HT-29 (cell line): ENCODE measurements at regions not wholly inside any gene's neighbourhood (a gene's known extent, or its start where the extent isn't known, plus 50 kb on each side); places are given as distances from the start of the nearest gene placed in this dataset.
"Not testable (repeated sequence)": the region's sequence is repeated elsewhere in the genome, so short reads cannot be mapped to it uniquely, and the experiment has no call there.

Experiments
- DNase-seq: peaks from one replicate; pipeline ENCODE4 v3.0.0-alpha.2; 2015; ENCODE audit warnings: low spot score

DNA sequence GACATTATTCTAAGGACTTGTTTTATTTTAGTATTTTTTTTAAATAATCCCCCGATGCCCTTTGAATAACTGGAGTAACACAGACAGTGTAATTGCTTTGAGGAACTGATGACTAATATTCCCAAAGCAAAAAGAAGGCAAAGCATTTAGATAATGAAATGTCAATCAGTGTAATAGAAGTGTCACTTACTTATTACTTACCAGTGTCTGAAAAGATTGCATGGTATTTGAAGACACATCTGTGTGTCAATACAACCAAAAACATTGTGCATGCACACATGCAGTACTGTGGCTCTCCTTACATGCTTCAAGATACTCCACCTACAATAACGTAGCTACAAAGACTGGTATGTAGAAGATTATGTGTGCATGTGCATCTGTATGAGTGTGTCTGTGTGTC, 264.0 kb upstream of the ANO5 start:
- DNase-seq, result no peak

DNA sequence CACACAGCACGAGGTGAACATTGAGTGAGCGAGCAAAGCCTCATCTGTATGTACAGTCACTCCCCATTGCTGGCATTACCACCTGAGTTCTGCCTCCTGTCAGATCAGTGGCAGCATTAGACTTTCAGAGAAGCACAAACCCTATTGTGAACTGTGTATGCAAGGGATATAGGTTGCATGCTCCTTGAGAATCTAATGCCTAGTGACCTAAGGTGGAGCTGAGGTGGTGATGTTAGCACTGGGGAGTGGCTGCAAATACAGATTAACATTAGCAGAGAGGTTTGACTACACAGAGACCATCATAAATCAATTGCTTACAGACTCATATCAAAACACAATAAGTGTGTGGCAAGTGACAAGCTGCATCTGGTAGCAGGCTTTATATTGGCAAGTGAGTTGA, 262.5 kb upstream of the ANO5 start:
- no peak for DNase-seq

DNA sequence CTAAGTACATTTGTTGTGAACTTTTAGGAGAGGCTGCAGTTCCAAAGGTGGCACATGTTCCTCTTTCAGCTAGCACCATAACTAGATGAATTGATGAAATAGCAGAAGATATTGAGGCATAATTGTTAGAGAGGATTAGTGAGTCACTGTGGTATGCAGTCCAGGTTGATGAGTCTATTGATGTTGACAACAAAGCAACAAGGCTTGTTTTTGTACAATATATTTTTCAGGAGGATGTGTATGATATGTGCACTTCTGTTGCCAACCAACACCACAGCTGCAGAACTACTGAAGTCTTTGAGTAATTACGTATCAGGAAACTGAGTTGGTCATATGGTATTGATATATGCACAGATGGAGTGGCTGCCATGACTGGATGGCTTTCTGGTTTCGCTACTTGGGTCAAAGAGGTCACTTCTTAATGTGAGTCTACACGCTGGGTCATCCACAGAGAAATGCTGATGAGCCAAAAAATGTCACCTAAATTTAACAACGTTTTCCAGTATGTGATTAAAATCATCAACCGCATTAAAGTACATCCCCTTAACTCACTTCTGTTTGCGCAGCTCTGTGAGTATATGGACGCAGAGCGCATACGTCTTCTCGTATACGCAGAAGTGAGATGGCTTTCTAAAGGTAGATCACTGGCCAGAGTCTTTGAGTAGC, 261.3 kb upstream of the ANO5 start:
- DNase-seq, result no peak

DNA sequence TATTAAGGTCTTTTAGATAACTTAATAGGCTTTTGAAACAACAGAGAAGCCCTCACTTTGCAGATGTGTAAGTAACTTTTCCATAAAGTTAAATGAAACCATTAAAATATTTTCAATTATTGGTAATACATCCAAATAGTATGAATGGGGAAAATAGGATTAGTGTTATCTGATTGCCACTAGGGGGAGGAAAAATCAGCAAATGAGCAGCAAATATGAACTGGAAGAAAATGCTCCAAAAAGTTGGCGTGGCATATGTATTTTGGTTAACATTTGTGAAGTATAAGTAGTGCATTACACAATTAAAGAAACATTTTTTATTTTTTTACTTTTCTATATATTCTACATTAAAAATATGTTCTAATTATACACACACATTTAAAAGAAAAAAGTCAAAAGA, 259.8 kb upstream of the ANO5 start:
- DNase-seq, result peak; percentile 16

DNA sequence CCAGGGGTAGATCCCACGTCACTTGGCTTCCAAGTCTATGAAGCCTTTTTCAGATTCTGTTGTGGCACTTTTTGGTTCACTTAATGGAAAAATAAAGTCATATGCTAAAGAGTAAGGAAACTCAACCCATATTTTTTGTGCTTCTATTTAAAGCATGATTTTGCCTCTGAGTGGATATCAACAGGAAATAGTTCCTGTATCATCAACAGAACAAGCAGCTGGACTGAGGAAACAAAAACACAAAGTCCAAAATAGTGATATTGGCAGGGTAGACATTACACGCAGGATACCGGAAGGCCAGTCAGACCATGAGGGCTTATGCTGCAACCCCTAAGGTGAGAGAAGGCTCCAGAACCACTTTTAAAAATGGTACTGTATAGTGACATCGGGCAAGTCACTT, 248.3 kb upstream of the ANO5 start:
- no peak for DNase-seq

DNA sequence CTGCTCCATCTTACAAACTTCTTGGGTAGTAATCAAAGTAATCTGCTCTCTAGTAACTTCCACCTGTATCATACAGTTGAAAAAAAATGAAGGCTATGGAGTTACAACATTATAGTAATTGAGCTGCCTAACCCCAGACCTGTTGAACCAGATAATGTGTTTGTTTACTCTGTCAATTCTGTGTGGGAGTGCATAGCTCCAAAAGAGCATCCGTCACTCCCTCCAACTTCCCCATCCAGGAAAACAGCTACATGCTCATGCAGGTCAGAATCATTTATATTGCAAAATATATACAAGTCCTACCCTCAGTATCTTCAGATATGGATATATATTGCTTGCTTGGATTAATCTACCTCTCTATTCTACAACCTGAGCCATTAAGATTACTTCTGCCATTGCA, 244.0 kb upstream of the ANO5 start:
- DNase-seq, result no peak

DNA sequence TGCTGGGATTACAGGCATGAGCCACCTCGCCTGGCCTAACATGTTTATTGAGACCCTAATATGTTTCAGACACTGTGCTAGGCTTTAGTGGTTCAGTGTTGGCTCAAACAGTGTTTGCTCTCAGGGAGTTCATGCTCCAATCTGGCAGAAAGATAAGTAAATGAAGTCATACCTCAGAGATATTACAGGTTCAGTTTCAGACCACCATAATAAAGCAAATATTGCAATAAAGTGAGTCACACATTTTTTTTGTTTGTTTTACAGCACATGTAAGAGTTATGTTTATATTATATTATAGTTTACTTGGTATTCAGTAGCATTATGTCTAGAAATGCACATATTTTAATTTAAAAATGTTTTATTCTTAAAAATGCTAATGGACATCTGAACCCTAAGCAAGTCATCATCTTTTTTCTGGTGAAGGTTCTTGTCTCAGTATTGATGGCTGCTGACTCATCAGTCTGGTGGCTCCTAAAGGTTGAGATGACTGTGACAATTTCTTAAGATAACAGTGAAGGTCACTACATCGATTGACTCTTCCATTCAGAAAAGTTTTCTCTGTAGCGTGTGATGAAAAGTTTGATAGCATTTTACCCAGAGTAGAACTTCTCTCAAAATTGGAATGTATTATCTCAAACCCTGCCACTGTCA, 243.0 kb upstream of the ANO5 start:
- DNase-seq, result peak; percentile 9

DNA sequence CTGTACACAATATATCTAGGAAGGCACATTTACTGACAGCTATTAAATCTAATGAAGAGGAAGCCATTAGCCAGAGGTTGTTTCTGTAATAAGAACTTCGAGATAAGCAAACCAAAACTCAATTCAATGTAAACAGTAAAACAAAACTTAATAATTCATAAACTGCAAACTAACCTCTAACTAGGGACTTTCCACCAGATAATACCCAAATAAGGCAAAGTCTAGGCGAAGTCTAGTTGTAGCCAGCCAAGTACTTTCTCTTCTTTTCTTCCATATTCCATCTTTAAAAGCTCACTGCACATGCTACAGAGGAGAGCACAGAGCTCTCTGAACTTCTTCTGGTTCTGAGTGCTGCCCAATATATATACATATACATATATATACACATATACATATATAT, 229.9 kb upstream of the ANO5 start:
- DNase-seq, result no peak

DNA sequence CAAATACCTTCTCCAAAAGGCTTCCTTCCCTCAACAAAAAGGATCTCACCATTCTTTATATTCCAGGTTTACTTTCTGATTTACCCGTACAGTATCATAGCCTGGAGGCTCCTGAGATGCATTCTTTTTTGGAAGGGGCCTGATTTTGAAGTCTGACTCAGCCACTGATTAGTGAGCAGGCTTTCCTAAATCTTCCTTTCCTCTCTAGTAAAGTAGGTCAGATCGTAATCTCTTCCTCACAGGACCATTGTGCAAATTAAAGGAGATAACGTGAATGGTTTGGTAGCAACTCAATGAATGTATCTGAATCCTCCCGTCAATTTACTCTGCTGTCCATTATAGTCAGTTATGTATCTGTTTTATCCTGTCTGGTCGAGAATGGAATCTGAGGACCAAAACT, 227.7 kb upstream of the ANO5 start:
- no peak for DNase-seq

DNA sequence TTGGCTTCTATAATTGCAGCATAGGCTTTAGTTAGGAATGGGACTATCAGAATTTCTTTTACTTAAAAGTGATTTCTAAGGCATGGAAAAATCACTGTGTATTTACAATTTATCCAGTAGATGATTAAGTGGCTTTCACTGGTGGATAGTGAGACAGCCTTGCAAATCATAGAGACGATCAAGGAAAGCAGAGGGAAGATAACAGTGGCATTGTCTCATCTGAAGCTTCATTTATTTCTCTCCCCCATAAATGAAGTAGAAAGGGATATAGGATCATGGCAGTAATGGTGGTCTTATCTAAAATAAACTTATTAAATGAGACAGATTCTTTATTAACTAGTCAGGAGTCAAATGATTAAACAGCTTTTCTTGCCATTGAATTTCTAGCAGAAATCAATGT, 224.2 kb upstream of the ANO5 start:
- DNase-seq, result no peak

DNA sequence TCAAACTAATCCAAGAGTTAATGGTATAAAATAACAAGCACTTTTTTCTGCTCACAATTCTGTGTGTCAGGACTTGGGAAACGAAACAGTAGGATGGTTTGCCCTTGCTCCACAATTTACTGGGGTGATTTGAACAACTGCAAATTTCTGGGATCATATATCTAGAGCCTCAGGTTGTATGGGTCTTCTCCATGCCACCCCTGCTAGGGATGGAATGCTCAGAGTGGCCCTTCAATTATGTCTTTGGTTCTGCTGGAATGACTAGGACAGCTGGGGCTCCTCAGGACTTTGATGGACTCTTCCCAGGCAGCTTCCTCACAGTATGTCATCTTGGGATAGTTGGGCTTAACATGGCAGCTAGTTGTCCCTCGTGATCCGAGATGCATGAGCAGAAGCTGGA, 223.0 kb upstream of the ANO5 start:
- DNase-seq, result no peak

DNA sequence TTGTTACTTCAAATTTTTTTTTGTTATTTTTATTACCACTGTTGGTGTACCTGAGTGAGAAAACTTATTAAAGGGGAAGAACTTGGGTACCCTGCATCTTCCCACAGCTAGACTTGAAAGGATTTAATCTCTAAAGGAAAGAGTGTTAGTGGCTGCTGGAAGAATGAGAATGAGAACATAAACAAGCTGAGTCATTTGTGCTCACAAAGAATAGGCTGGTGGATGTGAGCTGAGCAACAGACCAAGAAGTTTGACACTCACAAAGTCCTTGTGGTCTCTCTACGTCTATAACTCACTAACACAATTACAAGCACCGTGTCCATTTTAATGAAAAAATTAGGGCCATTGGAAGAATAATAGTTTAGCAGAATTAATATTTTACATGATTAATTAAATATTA, 217.6 kb upstream of the ANO5 start:
- no peak for DNase-seq

DNA sequence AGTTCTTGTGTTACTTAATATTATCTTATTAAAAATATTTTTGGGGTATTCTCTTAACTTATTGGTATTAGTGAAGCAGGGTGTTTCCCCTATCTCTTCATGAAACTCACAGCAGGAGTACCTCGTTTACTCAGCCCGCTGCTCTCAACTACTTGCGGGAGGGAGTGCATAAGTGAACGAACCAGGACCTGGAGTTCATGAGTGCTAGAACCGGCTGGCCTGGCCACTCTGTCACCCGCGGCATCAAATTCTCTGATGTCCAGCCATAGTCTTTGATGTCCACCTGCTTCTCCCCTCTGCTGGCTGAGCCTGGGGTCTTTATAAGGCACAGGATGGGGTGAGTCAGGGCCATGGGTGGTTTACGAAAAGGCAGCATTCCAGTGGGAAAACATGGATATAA, 216.7 kb upstream of the ANO5 start:
- DNase-seq, result no peak

DNA sequence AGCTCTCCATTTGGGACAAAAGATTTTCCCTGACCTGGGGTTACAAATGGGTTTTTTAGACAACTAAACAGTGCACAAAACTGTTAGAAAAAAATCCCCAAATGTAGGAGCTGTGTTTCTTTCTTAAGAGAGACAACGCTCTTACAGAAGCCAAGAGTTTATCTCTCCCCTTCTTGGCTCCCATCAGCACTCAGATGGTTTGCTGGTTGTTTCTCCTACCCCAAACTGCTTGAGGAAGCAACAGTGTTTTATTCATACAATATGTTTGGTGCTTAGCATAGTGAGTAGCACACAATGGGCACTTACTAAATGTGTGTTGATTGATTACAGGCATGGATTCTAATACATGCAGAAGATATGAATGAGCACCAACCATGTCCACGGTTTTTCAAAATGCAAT, 209.5 kb upstream of the ANO5 start:
- no peak for DNase-seq

DNA sequence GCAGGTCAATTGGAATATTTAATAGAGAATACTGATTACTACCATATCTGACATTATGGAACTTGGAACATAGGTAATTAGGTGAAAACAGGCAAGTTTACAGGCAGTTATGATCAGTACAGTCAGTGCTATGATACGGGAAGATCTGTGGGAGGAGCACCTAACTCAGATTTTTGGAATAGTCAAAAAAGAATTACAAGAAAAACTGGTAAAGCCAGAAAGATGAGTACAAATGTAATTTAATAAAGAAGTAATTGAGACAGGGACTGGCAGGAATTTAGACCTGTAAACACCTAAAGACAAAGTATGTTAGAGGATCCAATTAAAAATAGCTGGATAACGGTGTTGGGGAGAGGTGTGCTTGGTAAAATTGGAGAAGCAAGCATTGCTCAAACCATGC, 206.5 kb upstream of the ANO5 start:
- no peak for DNase-seq

DNA sequence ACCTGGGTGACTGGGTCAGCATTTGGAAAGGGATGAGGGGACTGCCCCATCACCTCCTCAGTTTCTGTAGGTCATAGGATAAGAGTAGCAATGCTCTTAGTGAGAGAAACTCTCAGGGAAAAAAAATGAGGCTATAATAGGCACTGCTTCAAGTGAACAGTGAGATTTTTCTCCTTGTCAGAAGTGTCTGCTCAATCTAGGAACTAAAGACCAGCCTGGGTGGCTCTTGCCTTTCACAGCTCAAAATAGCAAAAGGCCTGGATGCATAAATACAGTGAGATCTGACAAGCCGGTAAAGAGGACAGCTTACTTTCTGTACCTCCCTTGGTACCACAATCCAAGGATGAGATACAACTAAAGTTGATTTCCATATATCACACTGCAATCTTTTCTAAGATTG, 205.6 kb upstream of the ANO5 start:
- no peak for DNase-seq

DNA sequence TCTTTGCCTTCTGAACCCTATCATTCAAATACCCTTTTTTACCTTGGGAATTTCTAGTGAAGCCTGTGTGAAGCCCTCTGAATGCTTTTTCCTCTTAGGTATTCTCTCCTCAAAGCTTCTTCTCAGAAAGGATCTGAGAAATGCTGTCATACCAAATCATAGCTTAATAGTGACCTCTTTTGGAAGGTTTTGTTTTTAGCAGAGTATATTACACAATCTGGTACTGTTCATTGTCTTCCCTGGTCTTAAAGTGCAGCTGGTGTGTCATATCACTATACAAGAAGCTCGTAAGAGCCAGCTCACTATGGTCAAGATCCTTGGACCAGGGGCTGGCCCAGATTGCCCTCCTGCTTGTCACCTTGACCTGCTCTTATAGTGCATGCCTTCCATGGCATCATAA, 204.4 kb upstream of the ANO5 start:
- peak; percentile 36 for DNase-seq

DNA sequence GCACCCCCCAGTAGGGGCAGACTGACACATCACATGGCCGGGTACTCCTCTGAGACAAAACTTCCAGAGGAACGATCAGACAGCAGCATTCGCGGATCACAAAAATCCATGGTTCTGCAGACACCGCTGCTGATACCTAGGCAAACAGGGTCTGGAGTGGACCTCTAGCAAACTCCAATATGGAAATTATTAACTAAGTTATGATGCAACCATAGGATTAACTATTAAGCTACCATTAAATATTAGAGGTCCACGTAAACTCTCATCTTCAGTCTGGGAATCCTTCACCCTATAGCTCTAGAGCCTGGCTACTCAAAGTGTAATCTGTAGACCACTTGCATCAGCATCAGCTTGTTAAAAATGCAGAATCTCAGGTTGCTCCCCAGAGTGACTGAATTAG, 191.1 kb upstream of the ANO5 start:
- not testable (repeated sequence) for DNase-seq

DNA sequence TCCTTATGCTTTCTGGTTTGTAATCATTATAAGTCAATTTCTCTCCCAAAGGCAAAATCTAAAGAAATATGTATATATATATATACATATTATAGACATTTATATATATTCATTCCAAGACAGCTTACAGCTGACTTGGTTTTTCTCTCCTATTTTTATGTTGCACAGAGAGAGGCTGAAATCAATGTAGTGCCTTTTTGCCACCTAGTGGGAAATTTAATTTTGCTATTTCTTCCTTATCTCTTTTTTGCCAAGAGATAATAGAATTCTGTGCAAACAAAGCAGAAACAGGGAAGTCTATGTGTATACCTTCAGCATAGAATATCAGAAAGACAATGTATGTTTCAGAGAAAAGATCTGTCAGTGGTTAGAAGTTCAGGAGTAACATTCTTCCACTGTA, 186.0 kb upstream of the ANO5 start:
- no peak for DNase-seq

DNA sequence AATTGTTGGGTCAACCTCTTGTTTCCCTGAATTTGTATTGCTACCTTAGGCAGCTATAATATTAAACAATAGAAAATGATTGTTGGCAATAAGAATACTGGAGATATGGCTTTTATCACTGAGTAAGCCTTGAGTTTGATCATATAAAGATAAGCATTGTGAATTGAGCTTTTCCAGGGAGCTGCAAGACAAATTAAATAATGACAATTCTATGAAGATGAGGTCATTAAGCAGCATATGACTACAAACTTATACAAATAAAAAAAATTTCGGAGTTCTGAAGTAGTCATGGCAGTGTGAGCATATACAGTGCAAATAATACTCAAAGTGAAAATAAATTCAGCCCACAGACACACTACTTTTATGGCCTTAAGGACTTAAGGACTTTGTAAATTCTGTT, 161.1 kb upstream of the ANO5 start:
- DNase-seq, result no peak

DNA sequence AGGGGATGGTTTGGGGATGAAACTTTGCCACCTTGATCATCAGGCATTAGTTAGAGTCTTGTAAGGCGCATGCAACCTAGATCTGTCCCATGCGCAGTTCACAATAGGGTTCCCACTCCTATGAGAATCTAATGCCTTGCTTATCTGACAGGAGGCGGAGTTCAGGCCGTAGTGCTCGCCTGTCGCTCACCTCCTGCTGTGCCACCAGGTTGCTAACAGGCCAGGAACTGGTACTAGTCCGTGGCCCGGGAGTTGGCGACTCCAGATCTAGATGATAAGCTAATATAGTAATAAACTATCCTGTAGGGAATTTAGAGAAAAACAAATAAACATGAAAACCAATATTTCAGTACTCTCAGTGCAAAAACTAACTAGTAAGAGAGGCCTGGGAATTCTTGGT, 155.4 kb upstream of the ANO5 start:
- DNase-seq, result no peak

DNA sequence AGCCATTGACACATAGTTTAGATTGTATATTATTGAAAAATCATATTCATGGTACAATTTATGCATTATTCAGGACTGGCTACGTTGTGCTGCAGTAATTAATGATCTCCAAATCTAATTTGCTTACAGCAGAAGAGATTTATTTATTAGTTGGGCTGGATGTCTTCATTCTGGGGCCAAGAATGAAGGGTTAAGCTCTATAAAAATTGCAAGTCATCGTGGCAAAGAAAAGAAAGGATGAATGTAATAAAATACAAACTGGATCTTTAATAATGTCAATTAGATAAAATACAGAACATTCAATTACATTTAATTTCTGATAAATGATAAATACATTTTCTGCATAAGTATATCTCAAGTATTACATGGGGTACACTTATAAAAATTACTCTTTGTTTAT, 151.8 kb upstream of the ANO5 start:
- DNase-seq, result no peak

DNA sequence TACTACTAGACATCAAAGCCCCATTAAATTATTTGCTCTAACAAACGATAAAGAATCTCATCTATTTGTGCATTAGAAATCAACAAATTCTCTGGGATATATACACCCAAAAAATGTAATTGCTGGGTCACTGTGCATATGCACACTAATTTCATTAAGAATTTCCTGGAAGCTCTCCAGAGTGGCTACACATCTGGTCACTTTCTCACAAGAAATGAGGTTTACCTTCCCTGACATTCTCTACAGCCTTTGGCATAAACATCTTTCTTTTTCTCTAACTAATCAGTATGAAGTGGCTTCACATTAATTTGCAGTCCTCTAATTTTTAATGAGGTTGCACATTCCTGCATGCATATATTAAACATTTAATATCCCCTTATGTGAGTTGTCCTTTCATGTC, 150.8 kb upstream of the ANO5 start:
- no peak for DNase-seq

DNA sequence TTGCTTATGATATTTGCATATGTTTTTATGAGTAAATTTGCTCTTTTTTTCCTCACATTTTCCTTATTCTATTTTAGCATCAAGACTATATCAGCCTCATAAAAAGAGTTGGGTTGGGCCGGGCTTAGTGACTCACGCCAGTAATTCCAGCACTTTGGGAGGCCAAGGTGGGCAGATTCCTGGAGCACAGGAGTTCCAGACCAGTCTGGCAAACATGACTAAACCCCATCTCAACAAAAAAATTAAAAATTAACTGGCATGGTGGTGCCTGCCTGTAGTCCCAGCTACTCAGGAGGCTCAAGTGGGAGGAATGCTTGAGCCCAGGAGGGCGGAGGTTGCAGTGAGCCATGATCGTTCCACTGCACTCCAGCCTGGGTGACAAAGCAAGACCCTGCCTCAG, 148.8 kb upstream of the ANO5 start:
- peak; percentile 34 for DNase-seq
